Ureter (tissue), 1 donor: ENCODE measurements at regions not wholly inside any gene's neighbourhood (a gene's known extent, or its start where the extent isn't known, plus 50 kb on each side); places are given as distances from the start of the nearest gene placed in this dataset.
"Not testable (repeated sequence)": the region's sequence is repeated elsewhere in the genome, so short reads cannot be mapped to it uniquely, and the experiment has no call there.

Experiments
- DNase-seq: peaks from one replicate; pipeline ENCODE4 v3.0.0-alpha.2; 2020; ENCODE audit warnings: low spot score
- donor health status: DM: yes; HTN: yes; CAD: no.

DNA sequence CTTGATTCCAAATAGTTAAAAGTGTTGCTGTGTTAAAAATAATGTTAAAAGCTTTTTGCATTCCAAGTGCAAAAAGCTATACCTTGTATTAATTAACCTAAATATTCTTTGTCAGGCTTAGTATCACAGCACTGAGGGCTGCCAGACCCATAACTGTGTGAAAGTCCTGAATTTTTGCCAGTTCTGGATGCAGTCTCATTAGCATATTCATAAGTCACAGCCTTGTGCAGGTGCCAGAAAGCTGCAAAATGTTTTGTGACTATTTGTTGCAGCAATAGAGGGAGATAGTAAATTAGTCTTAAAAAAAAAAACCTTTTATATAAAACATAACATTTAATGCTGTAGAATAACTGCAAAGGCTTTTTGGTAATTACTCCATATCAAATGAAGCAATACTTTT is 56.6 kb downstream of the SLITRK1 start:
- no peak for DNase-seq

DNA sequence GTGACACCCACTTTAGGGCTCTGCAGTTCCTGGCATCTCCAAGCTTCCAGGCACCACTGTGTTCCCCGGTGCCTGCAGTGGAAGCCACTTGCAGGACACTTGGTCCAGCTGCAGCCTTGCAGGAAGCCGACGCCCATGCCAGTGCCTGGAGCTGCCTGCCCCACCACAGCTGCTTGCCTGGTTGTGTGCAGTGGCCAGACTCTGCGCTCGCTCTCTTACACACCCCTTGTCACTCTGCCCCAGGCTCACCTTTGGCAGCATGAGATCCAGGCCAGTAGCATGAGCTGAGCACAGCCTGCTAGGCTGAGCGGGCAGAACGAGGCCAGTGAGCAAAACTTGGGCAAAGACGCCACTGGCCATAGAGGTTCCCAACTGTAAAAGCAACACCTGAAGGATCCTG is 57.7 kb downstream of the SLITRK1 start:
- DNase-seq: no peak

DNA sequence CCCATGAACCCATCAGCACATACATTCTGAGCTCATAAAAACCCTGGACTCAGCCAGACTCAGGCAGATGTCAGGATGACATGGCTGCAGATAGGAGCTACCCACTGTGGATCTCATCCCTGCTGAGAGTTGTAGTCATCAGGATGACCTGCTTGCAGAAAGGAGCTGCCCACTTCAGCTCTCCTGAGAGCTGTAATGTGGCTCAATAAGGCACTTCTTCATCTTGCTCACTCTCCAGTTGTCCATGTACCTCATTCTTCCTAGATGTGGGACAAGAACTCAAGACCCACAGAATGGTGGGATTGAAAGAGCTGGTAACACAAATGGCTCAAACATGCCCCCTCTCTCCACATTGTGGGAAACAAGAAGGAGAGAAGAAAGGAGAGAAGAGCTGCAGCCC is 58.2 kb downstream of the SLITRK1 start:
- DNase-seq: no peak

DNA sequence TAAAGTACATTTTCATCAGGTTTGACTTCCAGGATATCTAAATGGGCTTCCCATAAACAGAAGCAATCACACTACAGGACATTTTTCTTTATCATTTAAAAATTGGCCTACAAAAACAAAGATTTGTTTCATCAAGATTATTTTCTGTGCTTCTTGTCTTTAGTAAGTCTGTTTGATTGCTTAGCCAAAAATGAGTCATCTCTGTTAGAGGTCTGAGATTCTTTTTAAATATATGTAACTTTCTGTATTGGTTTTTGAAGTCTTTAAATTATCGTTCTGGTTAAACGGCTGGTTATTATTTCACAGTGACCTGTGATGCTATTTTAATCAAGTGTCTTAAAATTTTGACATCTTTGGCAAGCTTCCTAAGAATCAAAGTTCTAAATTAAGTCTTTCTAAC is 62.7 kb downstream of the SLITRK1 start:
- no peak for DNase-seq

DNA sequence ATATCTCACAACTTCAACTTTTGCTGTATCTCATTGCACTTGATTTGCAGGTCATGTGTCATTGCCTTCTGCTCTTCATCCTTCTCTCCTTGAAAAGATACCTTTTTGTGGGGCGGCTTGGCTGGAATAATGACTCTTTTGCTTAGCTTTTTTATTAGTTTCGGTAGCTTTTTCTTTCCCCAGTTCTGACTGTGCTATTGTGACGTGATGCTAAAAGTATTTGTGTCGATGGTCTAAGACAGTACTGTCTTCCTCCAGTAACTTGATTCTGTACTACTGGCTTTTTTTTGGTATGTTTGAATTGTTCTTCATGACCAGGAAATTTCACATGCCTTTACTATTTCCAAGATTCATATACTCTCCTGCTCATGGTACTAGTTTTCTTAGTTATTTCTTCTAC is 63.1 kb downstream of the SLITRK1 start:
- no peak for DNase-seq

DNA sequence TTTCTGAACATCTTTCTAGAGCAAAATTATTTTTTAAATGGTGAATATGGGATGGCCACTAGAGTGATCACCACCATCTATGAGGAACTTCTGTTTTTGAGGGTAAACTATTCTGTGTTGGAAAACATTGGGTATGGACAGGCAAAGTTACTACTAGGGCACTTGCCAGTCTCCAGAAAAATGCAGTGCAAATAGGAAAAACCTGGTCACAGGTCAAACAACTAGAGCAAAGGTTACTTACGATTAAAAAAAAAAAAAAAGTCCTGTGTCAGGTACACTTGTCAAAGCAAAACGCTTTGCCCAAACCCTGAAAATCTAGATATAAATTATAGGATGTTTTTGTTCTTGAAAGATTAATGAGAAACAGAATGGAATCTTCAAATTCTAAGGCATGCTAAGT is 66.2 kb downstream of the SLITRK1 start:
- DNase-seq: no peak

DNA sequence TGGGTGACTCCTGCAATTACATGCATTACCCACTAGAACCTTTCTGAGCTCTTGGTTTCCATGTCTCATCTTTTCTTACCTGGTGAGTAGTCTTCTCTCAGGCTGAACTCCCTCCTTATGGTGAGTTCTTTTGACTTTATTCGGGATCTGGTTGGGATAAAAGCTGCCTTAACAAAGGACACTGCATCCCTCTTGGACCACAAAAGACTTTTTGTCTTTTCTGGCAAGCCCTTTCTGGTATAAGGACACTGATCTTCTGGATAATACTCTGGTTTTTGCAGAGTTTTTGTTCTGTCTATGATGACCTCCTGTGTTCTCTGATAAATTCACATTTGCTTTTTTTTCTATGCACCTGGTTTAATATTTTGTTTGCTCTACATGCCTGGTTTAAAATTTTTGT is 66.7 kb downstream of the SLITRK1 start:
- DNase-seq: no peak

GRCh38 chr13:83810136-83810535 is 72.1 kb downstream of the SLITRK1 start:
- DNase-seq: no peak

DNA sequence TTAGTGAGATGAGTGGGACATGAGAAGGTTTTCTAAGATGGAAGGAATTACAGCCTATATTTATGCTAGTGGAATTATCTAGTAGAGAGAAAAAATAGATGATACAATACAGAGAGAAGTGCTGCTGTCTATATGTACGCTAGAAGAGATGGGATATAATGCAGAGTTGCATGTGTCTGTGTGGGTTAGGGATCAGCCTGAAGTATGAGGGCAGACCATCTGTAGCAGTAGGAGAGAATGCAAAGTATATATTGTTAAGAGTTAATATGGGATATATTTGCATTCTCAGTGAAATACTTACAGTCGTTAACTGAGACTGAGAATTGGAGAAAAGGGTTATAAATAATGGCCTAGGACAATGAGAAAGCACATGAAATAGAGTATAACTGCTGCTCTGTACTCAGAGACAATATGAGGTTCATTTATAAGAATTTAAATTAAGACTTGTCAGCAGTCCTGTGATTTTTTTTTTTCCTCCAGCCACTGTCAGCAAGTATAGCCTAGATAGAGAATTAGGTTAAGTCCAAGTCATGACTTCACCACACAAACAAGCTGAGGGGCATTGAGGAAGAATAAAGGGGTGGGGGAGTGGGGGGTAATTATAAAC is 77.8 kb downstream of the SLITRK1 start:
- DNase-seq: no peak

- DNase-seq: no peak
These were observed 83.5 kb downstream of the SLITRK1 start for GRCh38 chr13:83798731-83799130.

DNA sequence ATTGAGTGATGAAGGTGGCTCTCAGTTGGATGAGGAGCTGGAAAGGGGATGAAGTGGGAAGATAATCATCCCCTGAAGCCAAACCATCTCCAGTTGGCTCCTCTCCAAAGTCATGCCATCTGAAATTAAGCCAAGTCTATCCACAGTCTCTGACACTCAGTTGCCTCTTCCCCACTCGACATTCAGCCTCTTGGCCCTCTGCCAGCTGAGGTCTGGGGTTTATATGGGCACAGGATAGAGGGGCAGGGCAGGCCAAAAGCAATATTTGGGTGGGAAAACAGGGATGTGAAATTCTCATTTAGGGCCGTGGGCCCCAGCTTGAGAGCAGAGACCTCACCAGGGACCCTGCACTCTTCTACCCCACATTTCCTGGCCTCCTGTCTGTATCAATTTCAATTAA is 85.9 kb downstream of the SLITRK1 start:
- DNase-seq: no peak

GRCh38 chr13:83794583-83794982 is 87.7 kb downstream of the SLITRK1 start:
- DNase-seq: no peak

GRCh38 chr13:83780227-83780626 is 102.0 kb downstream of the SLITRK1 start:
- DNase-seq: no peak

DNA sequence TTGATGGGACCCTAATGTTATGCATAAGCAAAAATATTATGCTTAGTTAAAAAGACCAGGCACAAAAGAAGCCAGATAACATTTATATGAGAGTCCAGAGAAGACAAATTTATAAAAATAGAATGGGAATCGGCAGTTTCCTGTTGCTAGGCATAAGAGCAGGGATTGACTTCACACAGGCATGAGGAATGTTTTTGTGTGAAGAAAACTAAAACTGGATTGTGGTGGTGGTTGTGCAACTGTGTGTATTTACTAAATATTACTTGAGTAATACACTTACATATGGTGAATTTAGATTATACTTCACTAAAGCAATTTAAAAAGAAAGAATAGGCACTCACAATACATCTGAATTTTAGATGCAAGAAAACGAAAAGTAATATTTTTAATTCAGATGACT is 108.3 kb downstream of the SLITRK1 start:
- DNase-seq: no peak

DNA sequence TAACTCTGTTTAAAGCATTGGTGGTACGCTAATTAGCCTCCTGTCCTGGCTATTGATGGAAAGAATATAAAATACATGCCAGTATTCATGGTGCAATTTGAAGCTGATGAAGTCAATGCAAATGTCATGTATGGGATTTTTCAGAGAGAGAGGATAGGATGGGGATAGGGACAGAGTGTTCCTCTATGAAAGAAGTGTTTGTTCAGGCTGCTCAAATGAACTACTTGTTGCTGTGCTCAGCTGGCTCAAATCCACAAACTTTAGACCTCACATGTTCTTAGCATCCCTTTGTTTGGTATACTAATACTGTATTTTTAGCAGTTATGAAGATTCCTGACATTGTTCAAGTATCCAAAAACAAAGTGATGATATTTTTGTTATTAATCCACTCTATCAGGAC is 116.5 kb downstream of the SLITRK1 start:
- DNase-seq: no peak

DNA sequence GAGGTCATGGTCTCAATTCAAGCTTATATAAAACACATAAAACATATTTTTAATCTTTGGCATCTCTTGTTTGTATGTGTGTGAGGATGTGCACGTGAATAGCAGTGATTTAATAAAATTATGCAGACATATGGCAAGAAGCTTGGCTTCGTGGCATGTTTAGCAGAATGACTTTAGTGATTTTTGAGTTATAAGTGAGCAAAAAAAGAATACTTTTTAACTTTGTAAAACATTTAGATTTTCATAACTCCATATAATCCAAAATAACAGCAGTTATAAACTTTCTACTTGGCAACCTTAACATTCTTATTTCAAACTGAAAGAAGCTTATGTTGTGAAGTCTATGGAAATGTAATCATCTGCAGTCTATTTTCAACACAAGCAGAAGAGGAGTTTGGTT is 120.6 kb downstream of the SLITRK1 start:
- no peak for DNase-seq

DNA sequence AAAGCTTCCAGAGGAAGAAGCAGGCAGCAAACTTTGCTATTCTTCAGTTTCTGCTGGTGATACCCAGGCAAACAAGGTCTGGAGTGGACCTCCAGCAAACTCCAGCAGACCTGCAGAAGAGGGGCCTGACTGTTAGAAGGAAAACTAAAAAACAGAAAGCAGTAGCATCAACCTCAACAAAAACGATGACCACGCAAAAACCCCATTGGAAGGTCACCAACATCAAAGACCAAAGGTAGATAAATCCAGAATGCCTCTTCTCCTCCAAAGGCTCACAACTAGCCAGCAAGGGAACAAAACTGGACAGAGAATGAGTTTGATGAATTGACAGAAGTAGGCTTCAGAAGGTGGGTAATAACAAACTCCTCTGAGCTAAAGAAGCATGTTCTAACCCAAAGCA is 127.1 kb downstream of the SLITRK1 start:
- not testable (repeated sequence) for DNase-seq

- DNase-seq: no peak
These were observed 128.2 kb downstream of the SLITRK1 start for GRCh38 chr13:83753912-83754624.

DNA sequence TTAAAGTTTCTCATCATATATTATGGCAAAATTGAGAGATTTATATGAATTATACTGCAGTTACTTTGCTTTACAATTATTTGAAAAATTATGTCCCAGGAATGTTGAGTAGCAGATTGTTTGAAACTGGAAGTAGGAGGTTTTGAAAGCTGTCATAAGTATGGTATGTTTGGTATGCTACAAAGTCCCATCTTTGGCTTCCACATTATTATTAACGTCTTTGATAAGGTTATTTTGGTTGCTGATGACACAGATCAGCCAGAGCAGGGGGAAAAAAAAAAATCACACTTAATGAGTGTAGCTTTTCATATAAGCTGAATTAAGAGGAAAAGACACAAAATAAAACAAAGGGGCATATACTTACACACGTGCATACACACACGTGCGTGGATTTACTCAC is 130.1 kb downstream of the SLITRK1 start:
- DNase-seq: no peak

- no peak for DNase-seq
These were observed 141.7 kb downstream of the SLITRK1 start for GRCh38 chr13:83740622-83741021.

DNA sequence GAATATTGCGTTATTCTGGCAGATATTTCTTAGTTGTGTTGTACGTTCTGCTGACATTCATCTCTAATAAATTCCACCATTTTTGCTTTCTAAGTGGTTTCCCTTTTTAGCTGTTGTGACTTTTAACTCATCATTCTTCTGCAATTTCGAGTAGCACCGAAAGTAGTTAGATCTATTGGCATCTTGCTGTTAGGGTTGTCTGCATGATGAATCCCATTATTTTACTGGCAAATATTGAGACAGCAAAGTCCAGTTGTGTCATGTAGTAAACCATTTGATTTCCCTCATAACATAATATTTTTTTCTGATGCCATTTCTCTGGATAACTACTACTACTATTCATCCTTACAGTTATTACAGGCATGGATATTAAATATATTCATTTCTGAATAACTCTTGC is 143.9 kb downstream of the SLITRK1 start:
- DNase-seq: no peak

- no peak for DNase-seq
These were observed 149.0 kb downstream of the SLITRK1 start for GRCh38 chr13:83733293-83733692.

GRCh38 chr13:83732755-83733154 is 149.5 kb downstream of the SLITRK1 start:
- no peak for DNase-seq

DNA sequence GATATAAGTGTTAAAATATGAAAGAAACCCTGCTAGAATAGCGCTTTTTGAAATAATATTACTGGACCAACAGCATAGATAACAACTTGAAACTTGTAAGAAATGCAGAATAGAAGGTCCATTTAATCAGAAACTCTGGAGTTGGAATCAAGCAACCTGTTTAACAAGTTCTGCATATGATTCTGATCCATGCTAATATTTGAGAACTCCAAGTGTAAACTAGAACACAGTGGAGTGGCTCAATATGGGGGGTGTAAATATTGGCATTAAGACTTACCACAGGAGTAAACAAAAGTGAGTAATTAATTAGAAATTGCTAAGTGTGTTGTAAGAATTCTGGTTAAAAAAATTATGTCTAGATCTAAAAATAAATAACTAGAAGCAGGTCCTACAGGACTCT is 151.2 kb downstream of the SLITRK1 start:
- no peak for DNase-seq
